ENCODE measurements at regions not wholly inside any gene's neighbourhood (a gene's known extent, or its start where the extent isn't known, plus 50 kb on each side); places are given as distances from the start of the nearest gene placed in this dataset.

DNA sequence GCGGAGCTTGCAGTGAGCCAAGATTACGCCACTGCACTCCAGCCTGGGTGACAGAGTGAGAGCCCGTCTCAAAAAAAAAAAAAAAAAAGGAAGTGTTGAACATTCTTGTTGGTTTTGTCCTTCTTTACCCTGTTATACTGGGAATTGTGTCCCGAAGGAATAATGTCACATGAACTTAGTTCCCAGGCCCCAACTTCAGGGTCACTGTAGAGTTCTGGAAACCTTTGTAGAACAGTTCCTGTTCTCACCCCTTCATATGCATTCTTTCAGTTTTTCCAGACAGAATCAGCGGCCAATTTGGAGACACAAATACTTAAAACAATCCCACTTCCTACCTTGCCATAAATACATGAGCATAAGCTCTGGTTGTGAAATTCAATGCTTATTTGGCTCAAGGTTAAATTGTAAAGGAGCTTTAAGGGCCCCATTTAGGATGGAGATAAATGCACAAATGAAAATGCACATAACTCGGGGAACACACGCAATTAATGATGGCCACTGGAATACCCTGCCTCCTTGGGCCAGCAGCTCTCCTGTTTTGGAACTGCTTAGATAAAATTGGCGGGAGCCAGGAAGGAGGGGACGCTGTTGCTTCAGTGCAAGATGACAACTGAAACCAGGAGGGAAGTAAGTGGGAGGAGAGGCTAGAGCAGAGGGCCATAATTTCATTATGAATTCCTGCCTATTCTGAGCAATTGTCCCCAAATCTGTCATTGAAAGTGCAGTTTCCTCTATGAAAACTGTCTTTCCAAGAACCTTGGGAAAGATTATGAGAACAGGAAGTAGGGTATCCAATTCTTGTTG, 153.7 kb downstream of the FGF1 start:
- Histone ChIP-seq H3K36me3 (no peaks in the 10 kb centered on the region), H3K27me3 (no peaks in the 10 kb centered on the region), H3K27ac (peak overlapping the region; percentile 6 to 40), H3K9me3 (peaks cover 0 to 11% of the 10 kb centered on the region in 2 donors), H3K4me1 (no peaks in the 10 kb centered on the region), H3K4me3 (no peak overlapping the region)
- DNase-seq (ENCODE audit: low spot score): no peak
- TF ChIP-seq, protein P1, sequence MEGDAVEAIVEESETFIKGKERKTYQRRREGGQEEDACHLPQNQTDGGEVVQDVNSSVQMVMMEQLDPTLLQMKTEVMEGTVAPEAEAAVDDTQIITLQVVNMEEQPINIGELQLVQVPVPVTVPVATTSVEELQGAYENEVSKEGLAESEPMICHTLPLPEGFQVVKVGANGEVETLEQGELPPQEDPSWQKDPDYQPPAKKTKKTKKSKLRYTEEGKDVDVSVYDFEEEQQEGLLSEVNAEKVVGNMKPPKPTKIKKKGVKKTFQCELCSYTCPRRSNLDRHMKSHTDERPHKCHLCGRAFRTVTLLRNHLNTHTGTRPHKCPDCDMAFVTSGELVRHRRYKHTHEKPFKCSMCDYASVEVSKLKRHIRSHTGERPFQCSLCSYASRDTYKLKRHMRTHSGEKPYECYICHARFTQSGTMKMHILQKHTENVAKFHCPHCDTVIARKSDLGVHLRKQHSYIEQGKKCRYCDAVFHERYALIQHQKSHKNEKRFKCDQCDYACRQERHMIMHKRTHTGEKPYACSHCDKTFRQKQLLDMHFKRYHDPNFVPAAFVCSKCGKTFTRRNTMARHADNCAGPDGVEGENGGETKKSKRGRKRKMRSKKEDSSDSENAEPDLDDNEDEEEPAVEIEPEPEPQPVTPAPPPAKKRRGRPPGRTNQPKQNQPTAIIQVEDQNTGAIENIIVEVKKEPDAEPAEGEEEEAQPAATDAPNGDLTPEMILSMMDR (IDR thresholded peaks at IDR 0.05): no peak

DNA sequence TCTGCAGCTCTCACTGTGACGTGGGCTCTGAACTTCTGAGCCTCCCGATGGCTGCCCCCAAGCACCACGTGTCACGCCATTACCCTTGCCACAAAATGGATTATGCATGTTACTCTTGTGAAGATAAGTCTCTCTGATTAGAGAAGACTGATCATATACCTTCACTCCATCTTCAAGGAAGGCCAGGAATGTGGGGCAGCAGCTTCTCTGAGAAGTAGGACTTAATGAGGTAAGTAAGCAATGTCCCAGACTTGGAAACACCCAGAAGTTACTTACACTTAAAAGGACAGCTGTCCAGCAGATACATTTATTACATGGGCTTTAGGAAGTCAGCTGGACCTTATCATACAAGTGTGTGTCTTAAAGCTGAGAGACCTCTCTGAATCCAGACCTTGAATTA, 155.0 kb downstream of the FGF1 start:
- Histone ChIP-seq H3K36me3 (no peaks in the 10 kb centered on the region), H3K4me1 (no peaks in the 10 kb centered on the region), H3K9me3 (peaks cover 0 to 11% of the 10 kb centered on the region in 2 donors), H3K27ac (no peak overlapping the region), H3K4me3 (no peak overlapping the region), H3K27me3 (no peaks in the 10 kb centered on the region)
- DNase-seq (ENCODE audit: low spot score): no peak
- TF ChIP-seq, protein P1 (IDR thresholded peaks at IDR 0.05): no peak

DNA sequence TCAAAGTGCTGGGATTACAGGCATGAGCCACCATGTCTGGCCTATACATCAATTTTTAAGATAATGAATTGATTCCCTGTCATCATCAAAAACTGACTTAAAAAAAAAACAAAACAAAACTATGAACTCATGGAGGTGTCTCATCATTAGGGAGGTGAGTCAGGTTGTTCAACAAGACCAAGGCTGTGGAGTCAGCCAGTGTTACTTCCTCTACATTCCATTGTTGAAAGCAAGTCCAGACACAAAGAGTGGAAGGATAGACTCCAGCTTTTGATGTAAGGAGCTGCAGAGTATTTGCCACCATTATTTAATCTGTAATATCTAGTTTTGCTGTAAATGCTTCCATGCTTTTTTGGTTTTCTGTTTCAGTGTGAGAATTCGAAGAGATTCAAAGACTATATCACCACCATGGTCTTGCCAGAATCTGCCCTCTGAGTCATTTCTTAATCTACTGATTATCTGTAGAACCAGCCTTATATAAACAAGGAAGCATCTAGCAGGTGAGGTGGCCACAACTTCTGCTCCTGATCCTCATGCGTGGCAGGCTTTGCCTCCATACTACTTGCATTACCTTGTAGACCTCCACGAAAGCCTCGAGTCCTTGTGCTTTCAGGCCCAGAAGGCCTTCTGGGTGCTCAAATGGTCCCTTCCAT, 156.1 kb downstream of the FGF1 start:
- H3K4me1 ChIP-seq: no peaks in the 10 kb centered on the region
- no peak for DNase-seq (ENCODE audit: low spot score)
- TF ChIP-seq, protein P1 (IDR thresholded peaks at IDR 0.05): no peak
- H3K27me3 ChIP-seq: no peaks in the 10 kb centered on the region
- H3K36me3 ChIP-seq: no peaks in the 10 kb centered on the region
- no peak overlapping the region for H3K4me3 ChIP-seq
- H3K9me3 ChIP-seq: peaks cover 0 to 4% of the 10 kb centered on the region in 2 donors
- H3K27ac ChIP-seq: no peak overlapping the region

DNA sequence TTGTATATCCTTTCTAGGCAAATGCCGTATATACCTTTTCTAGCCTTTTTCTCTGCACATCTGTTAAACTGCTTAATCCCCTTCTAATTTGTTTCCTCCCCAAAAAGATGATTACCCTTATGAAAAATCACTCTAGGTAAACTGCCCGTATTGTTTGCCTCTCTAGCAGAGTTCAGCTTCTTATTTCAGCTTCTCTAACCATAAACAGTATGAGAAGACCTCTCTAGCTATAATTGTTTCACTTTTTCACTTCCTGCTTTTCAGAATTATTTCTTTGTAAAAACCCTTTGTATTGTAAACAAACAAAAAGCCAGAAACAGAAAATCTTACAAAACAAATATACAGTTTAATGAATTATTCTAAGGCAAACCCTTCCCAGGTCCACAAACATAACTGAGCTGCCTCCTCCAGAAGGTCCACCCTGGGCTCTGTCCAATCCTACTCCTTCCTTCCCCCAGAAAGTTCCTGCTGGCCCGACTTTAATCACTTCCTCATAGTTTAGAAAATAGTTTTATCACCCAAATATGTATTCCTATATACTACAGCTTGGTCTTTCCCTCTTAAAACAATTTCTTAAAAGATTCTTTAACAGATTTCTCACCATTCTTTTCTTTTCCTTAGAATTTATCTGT, 158.1 kb downstream of the FGF1 start:
- TF ChIP-seq, protein P1 (IDR thresholded peaks at IDR 0.05): no peak

DNA sequence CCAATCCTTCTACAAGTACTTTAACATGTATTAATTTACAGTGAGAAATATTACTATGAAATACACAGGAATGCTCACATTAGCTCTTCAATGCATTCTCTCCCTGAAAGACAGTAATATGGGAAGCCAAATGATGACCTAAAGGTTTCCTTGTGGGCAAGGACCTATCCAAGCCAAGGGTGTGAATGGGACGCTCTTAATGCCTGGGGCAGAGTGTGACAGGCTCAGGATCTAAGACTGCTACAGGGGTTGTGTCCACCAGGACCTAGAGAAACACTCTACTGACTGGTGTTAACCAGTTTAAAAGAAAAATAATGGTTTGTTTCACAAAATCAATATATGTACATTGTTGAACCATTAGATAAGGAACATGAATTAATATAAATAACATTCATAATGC, 158.7 kb downstream of the FGF1 start:
- TF ChIP-seq, protein P1 (IDR thresholded peaks at IDR 0.05): no peak
- no peak for DNase-seq (ENCODE audit: low spot score)

More for the DNA sequence above, 158.1 kb downstream of the FGF1 start:
- no peaks in the 10 kb centered on the region for H3K36me3 ChIP-seq
- H3K27me3 ChIP-seq: no peaks in the 10 kb centered on the region
- DNase-seq (ENCODE audit: low spot score): no peak
- H3K4me3 ChIP-seq: no peak overlapping the region
- no peaks in the 10 kb centered on the region for H3K4me1 ChIP-seq
- no peaks in the 10 kb centered on the region for H3K9me3 ChIP-seq
- no peak overlapping the region for H3K27ac ChIP-seq

More for the DNA sequence above, 158.7 kb downstream of the FGF1 start:
- H3K27ac ChIP-seq: no peak overlapping the region
- H3K4me3 ChIP-seq: no peak overlapping the region
- no peaks in the 10 kb centered on the region for H3K27me3 ChIP-seq
- no peaks in the 10 kb centered on the region for H3K36me3 ChIP-seq
- H3K4me1 ChIP-seq: no peaks in the 10 kb centered on the region
- no peaks in the 10 kb centered on the region for H3K9me3 ChIP-seq
